PC-9 (cell line): ENCODE measurements at regions not wholly inside any gene's neighbourhood (a gene's known extent, or its start where the extent isn't known, plus 50 kb on each side); places are given as distances from the start of the nearest gene placed in this dataset.

Experiments used
- CTCF ChIP-seq: fragments of 200-600 bp; sonication (generic); conservative IDR thresholded peaks from 2 replicates; pipeline ENCODE4 v1.6.1; 2017; ENCODE audit warnings: mixed run types, antibody characterized with exemption, mild to moderate bottlenecking, moderate library complexity
- EZH2 ChIP-seq: fragments of 200-600 bp; sonication (generic); IDR thresholded peaks from 2 replicates; pipeline ENCODE4 v1.8.0; 2017; ENCODE audit warnings: antibody characterized with exemption, low read depth

- TF ChIP-seq EZH2: no peak
- TF ChIP-seq CTCF: no peak
Observed at GRCh38 chr3:63048367-63049326, 173.4 kb upstream of the CADPS start.
